BJ (cell line): ENCODE measurements at regions not wholly inside any gene's neighbourhood (a gene's known extent, or its start where the extent isn't known, plus 50 kb on each side); places are given as distances from the start of the nearest gene placed in this dataset.

Experiments
- CTCF ChIA-PET: fragments of 350-600 bp; formaldehyde crosslinking; extraction: SDS; loops from one replicate; lab custom pipeline; 2021; ENCODE audit warnings: antibody characterized with exemption, inconsistent platforms; lab: Yijun Ruan, JAX
- POLR2A ChIA-PET: fragments of 300-600 bp; sonication (Branson Sonifier 250); formaldehyde crosslinking; extraction: SDS; loops from one replicate; lab custom pipeline; 2021; ENCODE audit warnings: antibody characterized with exemption; lab: Charles Lee
- DNase-seq: peaks from one replicate; pipeline ENCODE4 v3.0.0-alpha.2; 2011; ENCODE audit warnings: low read depth
- H3K27me3 ChIP-seq: 2 replicates; pipeline ENCODE4 v1.6.0; 2011; ENCODE audit warnings: low read length; ENCODE audit not compliant: control insufficient read depth, insufficient read depth
- H3K36me3 ChIP-seq: 2 replicates; pipeline ENCODE4 v1.5.1; 2011; ENCODE audit warnings: low read length; ENCODE audit not compliant: control insufficient read depth, insufficient read depth
- H3K4me3 ChIP-seq: 2 replicates; pipeline ENCODE4 v1.5.1; 2011; ENCODE audit warnings: low read depth, mild to moderate bottlenecking, control low read depth, low read length
- TF ChIP-seq, protein P1 (sequence below): IDR thresholded peaks from 2 replicates; pipeline ENCODE4 v1.5.1; 2011; ENCODE audit warnings: low read depth, mild to moderate bottlenecking, control low read depth, inconsistent platforms, low read length, moderate library complexity; ENCODE audit not compliant: insufficient read depth

DNA sequence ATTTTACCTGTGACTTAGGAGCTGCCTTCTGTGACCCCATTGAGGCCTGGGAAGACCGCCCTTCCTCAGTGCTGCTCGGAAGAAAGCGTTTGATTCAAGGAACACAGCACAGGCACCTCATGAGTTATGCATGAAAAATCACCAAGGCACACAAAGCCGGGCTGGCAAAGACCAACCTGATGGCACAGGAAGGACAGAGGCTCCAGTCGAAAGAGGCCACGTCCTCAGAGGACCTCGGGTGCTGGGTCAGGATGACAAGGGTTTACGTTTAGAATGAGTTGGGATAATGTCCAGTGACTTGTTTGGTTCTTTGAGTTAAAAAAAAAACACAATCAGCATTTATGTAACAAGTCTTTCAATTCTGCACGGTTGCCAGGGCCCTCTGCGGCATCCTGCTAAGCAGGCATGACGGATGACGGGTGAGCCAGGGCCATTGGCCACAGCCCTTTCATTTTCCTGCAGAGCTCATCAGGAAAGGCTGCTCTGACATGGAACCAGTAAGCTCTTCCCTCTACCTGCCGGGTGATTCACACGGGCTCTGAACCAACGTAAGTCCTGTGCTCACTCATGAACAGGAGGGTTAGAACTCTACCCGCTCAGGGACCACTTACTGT, 112.8 kb downstream of the DACT2 start:
- Histone ChIP-seq H3K36me3 (no peaks in the 10 kb centered on the region), H3K27me3 (no peaks in the 10 kb centered on the region), H3K4me3 (no peak overlapping the region)
- TF ChIP-seq, protein P1, sequence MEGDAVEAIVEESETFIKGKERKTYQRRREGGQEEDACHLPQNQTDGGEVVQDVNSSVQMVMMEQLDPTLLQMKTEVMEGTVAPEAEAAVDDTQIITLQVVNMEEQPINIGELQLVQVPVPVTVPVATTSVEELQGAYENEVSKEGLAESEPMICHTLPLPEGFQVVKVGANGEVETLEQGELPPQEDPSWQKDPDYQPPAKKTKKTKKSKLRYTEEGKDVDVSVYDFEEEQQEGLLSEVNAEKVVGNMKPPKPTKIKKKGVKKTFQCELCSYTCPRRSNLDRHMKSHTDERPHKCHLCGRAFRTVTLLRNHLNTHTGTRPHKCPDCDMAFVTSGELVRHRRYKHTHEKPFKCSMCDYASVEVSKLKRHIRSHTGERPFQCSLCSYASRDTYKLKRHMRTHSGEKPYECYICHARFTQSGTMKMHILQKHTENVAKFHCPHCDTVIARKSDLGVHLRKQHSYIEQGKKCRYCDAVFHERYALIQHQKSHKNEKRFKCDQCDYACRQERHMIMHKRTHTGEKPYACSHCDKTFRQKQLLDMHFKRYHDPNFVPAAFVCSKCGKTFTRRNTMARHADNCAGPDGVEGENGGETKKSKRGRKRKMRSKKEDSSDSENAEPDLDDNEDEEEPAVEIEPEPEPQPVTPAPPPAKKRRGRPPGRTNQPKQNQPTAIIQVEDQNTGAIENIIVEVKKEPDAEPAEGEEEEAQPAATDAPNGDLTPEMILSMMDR, result no peak
- DNase-seq, result no peak
- POLR2A ChIA-PET, result no interaction called here
- CTCF ChIA-PET, result interaction anchor here (1.6 kb wide), 1 partner anchor 17 kb away, joined by 5 read pairs; no protein-coding TSS in a partner anchor

DNA sequence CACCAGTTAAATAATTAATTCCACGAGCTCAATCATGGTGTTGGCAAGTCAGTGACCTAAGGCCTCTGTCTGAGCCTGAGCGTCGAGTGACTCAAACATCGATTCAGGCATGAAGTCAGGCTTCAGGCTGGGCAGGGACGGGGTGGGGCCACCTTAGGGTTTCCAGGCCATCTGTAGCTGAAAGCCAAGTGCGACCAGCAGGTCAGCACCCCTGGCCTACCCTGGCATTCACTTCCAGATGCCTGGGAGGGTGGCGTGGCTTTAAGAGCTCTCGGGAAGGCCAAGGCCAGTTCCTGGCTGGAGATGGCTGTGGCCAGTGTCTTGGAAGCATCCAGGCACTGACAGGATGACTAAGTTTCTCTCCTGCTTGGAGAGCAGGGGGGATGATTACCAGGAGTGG, 113.4 kb downstream of the DACT2 start:
- no peak for DNase-seq
- H3K27me3 ChIP-seq, result no peaks in the 10 kb centered on the region
- ChIA-PET CTCF (interaction anchor here (1.6 kb wide), 1 partner anchor 17 kb away, joined by 5 read pairs; no protein-coding TSS in a partner anchor), POLR2A (no interaction called here)
- TF ChIP-seq, protein P1, result no peak
- no peak overlapping the region for H3K4me3 ChIP-seq
- H3K36me3 ChIP-seq, result no peaks in the 10 kb centered on the region

DNA sequence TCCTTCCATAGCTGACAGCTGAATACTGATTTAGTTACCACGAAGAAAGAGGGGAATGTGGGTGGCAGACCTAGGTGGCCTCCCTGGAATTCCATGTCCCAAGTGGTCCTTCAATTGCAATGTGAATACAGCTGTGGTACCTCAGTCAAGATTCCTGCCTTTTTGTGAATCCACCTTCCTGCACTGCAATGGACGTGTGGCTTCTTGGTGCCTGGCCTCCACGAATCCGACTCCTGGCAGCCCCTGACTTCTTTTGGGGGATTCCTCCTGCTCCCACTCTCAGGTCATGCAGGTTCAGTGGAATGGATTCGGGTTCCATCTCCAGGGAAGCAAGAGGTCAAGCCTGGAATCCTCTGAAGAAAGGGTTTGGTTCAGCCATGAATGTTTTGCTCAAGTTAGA, 117.8 kb downstream of the DACT2 start:
- H3K36me3 ChIP-seq, result no peaks in the 10 kb centered on the region
- DNase-seq, result no peak
- ChIA-PET CTCF (no interaction called here), POLR2A (no interaction called here)
- no peaks in the 10 kb centered on the region for H3K27me3 ChIP-seq
- no peak overlapping the region for H3K4me3 ChIP-seq
- TF ChIP-seq, protein P1, result no peak

DNA sequence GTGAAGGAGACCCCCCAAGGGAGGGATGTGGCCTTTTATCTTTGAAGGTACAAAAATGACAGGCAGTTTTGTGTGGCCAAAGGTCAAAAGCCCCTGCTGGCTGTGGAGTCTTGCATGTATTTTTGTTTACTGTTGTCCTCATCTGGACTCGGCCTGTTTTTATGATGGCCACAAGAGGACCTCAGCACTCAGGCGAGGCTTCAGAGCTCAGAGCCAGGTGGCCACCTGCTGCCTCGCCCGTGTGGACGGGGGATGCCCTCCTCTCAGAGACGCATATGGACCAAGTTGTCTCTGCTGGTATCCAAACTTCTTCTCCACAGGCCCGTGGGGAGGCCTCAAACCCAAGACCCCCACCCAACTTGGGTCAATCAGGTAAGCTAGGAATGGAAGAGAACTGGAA, 118.2 kb downstream of the DACT2 start:
- POLR2A ChIA-PET, result no interaction called here
- CTCF ChIA-PET, result no interaction called here
- Histone ChIP-seq H3K4me3 (no peak overlapping the region), H3K36me3 (no peaks in the 10 kb centered on the region), H3K27me3 (no peaks in the 10 kb centered on the region; the same call in 1 of the 2 replicates)
- TF ChIP-seq, protein P1, result no peak
- DNase-seq, result no peak

DNA sequence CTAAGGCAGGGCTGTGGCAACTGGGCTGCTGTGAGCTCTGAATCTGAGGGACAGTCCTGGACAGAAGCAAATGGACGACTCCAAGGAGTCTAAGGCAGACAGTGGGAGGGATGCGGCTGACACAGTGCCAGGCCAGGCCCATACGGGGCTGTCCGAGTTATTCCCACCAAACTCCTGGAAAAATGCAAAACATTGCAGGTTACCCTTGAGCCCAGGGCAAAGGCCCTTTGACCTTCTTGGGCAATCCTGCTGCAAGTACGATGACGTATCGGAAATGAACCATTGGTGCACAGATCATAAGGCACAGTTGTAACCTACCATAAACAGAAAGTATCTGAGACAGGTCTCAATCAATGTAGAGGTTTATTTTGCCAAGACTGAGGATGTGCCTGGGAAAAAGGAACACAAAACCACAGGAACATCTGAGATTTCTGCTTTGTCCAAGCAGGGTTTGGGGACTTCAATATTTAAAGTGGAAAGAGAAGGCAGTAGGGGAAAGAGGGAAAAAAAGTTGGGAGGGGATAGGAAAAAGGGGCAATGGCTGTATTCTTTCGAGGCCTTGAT, 118.9 kb downstream of the DACT2 start:
- Histone ChIP-seq H3K36me3 (no peaks in the 10 kb centered on the region), H3K27me3 (no peaks in the 10 kb centered on the region; the same call in 1 of the 2 replicates), H3K4me3 (no peak overlapping the region)
- TF ChIP-seq, protein P1, result no peak
- no peak for DNase-seq
- ChIA-PET CTCF (no interaction called here), POLR2A (no interaction called here)
